ENCODE measurements at regions not wholly inside any gene's neighbourhood (a gene's known extent, or its start where the extent isn't known, plus 50 kb on each side); places are given as distances from the start of the nearest gene placed in this dataset.

- TF ChIP-seq ZFP30 (CRISPR knock-in tag; IDR thresholded peaks at IDR 0.05), result no peak
- TF ChIP-seq ZC3H10 (CRISPR knock-in tag; IDR thresholded peaks at IDR 0.05), result no peak
- TF ChIP-seq PATZ1 (CRISPR knock-in tag; IDR thresholded peaks at IDR 0.05; ENCODE audit: borderline replicate concordance), result no peak
- TF ChIP-seq PPARA (CRISPR knock-in tag; IDR thresholded peaks at IDR 0.05; ENCODE audit: borderline replicate concordance), result no peak
- TF ChIP-seq ZNF70 (CRISPR knock-in tag; IDR thresholded peaks at IDR 0.05), result no peak
- TF ChIP-seq TSHZ2 (CRISPR knock-in tag; IDR thresholded peaks at IDR 0.05), result peak; percentile 65
- TF ChIP-seq ISL1 (CRISPR knock-in tag; IDR thresholded peaks at IDR 0.05), result no peak
- TF ChIP-seq POU6F1 (CRISPR knock-in tag; IDR thresholded peaks at IDR 0.05; ENCODE audit: borderline replicate concordance, low read depth), result no peak
- TF ChIP-seq CREB5 (CRISPR knock-in tag; IDR thresholded peaks at IDR 0.05; ENCODE audit: low read depth), result no peak
- TF ChIP-seq TOX (CRISPR knock-in tag; IDR thresholded peaks at IDR 0.05; ENCODE audit: borderline replicate concordance), result no peak
- 0 out of 2 replicates have a peak, but pooled peaks have one; percentile 21 for TF ChIP-seq ZNF8 (CRISPR knock-in tag; IDR thresholded peaks at IDR 0.05)
- TF ChIP-seq ARNTL (CRISPR knock-in tag; IDR thresholded peaks at IDR 0.05; ENCODE audit: borderline replicate concordance, low read depth), result no peak
- no peak for TF ChIP-seq SNAI2 (CRISPR knock-in tag; IDR thresholded peaks at IDR 0.05)
- TF ChIP-seq TCF4 (CRISPR knock-in tag; IDR thresholded peaks at IDR 0.05; ENCODE audit: borderline replicate concordance), result peak; percentile 90
- no peak for TF ChIP-seq GLIS3 (CRISPR knock-in tag; IDR thresholded peaks at IDR 0.05)
- TF ChIP-seq RARB (CRISPR knock-in tag; IDR thresholded peaks at IDR 0.05), result no peak
- TF ChIP-seq ESRRG (CRISPR knock-in tag; IDR thresholded peaks at IDR 0.05), result no peak
- no peak for TF ChIP-seq OSR1 (CRISPR knock-in tag; IDR thresholded peaks at IDR 0.05)
- no peak for TF ChIP-seq BACH2 (CRISPR knock-in tag; IDR thresholded peaks at IDR 0.05; ENCODE audit: borderline replicate concordance)
- no peak for TF ChIP-seq CSDC2 (CRISPR knock-in tag; IDR thresholded peaks at IDR 0.05)
- peak; percentile 40; the same call in 1 of the 3 replicates for ATAC-seq
Measured at GRCh38 chr9:106731910-106732309, 131.1 kb upstream of the ZNF462 start.

GRCh38 chr9:106733828-106734380, 129.1 kb upstream of the ZNF462 start:
- no peak for ATAC-seq
- TF ChIP-seq ISL1 (CRISPR knock-in tag; IDR thresholded peaks at IDR 0.05) (no peak), ZFP3 (CRISPR knock-in tag; IDR thresholded peaks at IDR 0.05) (no peak), CSDC2 (CRISPR knock-in tag; IDR thresholded peaks at IDR 0.05) (no peak), TOX (CRISPR knock-in tag; IDR thresholded peaks at IDR 0.05; ENCODE audit: borderline replicate concordance) (no peak), TSHZ2 (CRISPR knock-in tag; IDR thresholded peaks at IDR 0.05) (no peak), RARB (CRISPR knock-in tag; IDR thresholded peaks at IDR 0.05) (no peak), CSRNP3 (CRISPR knock-in tag; IDR thresholded peaks at IDR 0.05) (no peak), PATZ1 (CRISPR knock-in tag; IDR thresholded peaks at IDR 0.05; ENCODE audit: borderline replicate concordance) (no peak), POU6F1 (CRISPR knock-in tag; IDR thresholded peaks at IDR 0.05; ENCODE audit: borderline replicate concordance, low read depth) (no peak), ZFP30 (CRISPR knock-in tag; IDR thresholded peaks at IDR 0.05) (no peak), PPARA (CRISPR knock-in tag; IDR thresholded peaks at IDR 0.05; ENCODE audit: borderline replicate concordance) (no peak), ZNF70 (CRISPR knock-in tag; IDR thresholded peaks at IDR 0.05) (no peak)
